ENCODE measurements at regions not wholly inside any gene's neighbourhood (a gene's known extent, or its start where the extent isn't known, plus 50 kb on each side); places are given as distances from the start of the nearest gene placed in this dataset.
A peak's percentile ranks its signal among the peaks of the same experiment; 100 is the strongest.
"Not testable (repeated sequence)": the region's sequence is repeated elsewhere in the genome, so short reads cannot be mapped to it uniquely, and the experiment has no call there.

DNA sequence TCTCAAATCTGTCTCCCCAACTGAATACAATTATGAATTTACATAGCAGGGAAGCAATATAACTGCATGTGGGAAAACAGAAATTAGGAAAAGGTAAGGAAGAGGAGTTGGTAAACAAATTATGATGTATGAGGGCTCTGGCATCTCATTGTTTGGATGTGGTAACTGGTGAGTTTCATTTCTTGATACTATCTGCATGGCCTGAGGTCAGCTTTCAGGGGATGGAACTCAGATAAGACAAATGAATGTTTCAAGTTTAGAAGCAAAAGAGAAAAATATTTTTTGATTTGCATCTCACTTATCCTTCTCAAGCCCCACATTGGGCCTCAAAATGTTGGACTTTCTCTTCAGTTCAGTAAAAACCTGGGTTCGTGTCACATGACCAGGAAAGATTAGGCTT is 302.2 kb upstream of the GJE1 start:
- BruUV-seq (replicated peaks): no TSS peak
- Histone ChIP-seq H3K36me3 (ENCODE audit: control insufficient read depth, insufficient read depth, low read length) (no peaks in the 10 kb centered on the region), H3K4me3 (ENCODE audit: low read depth, low read length) (no peak overlapping the region), H3K4me1 (no peaks in the 10 kb centered on the region), H3K9me3 (no peaks in the 10 kb centered on the region), H3K27me3 (replicated peaks; ENCODE audit: control insufficient read depth, insufficient read depth, low read length) (no peaks in the 10 kb centered on the region)
- Mint-ChIP-seq H3K9me3 (ENCODE audit: unreplicated experiment) (no peaks in the 10 kb centered on the region), H3K36me3 (ENCODE audit: insufficient read depth, unreplicated experiment) (no peaks in the 10 kb centered on the region), H3K27ac (ENCODE audit: unreplicated experiment) (no peak overlapping the region), H3K4me1 (ENCODE audit: low read depth, unreplicated experiment) (peaks cover 5% of the 10 kb centered on the region), H3K27me3 (ENCODE audit: insufficient read depth, unreplicated experiment) (no peaks in the 10 kb centered on the region), H3K4me3 (ENCODE audit: unreplicated experiment) (no peak overlapping the region)
- POLR2A ChIA-PET: no interaction called here
- DNase-seq: no peak
- intact Hi-C loops (cut with micrococcal nuclease; ENCODE audit: unreplicated experiment): no loop called here
- TF ChIP-seq, protein P1, sequence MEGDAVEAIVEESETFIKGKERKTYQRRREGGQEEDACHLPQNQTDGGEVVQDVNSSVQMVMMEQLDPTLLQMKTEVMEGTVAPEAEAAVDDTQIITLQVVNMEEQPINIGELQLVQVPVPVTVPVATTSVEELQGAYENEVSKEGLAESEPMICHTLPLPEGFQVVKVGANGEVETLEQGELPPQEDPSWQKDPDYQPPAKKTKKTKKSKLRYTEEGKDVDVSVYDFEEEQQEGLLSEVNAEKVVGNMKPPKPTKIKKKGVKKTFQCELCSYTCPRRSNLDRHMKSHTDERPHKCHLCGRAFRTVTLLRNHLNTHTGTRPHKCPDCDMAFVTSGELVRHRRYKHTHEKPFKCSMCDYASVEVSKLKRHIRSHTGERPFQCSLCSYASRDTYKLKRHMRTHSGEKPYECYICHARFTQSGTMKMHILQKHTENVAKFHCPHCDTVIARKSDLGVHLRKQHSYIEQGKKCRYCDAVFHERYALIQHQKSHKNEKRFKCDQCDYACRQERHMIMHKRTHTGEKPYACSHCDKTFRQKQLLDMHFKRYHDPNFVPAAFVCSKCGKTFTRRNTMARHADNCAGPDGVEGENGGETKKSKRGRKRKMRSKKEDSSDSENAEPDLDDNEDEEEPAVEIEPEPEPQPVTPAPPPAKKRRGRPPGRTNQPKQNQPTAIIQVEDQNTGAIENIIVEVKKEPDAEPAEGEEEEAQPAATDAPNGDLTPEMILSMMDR (IDR thresholded peaks at IDR 0.05; ENCODE audit: insufficient read depth in 1 of 2, low read depth in 1 of 2, low read length in 1 of 2, severe bottlenecking in 1 of 2, unreplicated experiment in 1 of 2): no peak
- CTCF ChIA-PET: no interaction called here

GRCh38 chr6:141829566-141830360 is 303.0 kb upstream of the GJE1 start:
- Mint-ChIP-seq H3K4me3 (ENCODE audit: unreplicated experiment) (no peak overlapping the region), H3K27ac (ENCODE audit: unreplicated experiment) (no peak overlapping the region), H3K27me3 (ENCODE audit: insufficient read depth, unreplicated experiment) (no peaks in the 10 kb centered on the region), H3K36me3 (ENCODE audit: insufficient read depth, unreplicated experiment) (no peaks in the 10 kb centered on the region), H3K4me1 (ENCODE audit: low read depth, unreplicated experiment) (no peaks in the 10 kb centered on the region), H3K9me3 (ENCODE audit: unreplicated experiment) (no peaks in the 10 kb centered on the region)
- H3K27me3 ChIP-seq (replicated peaks; ENCODE audit: control insufficient read depth, insufficient read depth, low read length): no peaks in the 10 kb centered on the region
- TF ChIP-seq, protein P1 (IDR thresholded peaks at IDR 0.05; ENCODE audit: insufficient read depth in 1 of 2, low read depth in 1 of 2, low read length in 1 of 2, severe bottlenecking in 1 of 2, unreplicated experiment in 1 of 2): no peak
- no peaks in the 10 kb centered on the region for H3K36me3 ChIP-seq (ENCODE audit: control insufficient read depth, insufficient read depth, low read length)
- no peak overlapping the region for H3K4me3 ChIP-seq (ENCODE audit: low read depth, low read length)
- intact Hi-C loops (cut with micrococcal nuclease; ENCODE audit: unreplicated experiment): no loop called here
- ChIA-PET CTCF (no interaction called here), POLR2A (no interaction called here)
- H3K9me3 ChIP-seq: no peaks in the 10 kb centered on the region
- no peaks in the 10 kb centered on the region for H3K4me1 ChIP-seq
- no TSS peak for BruUV-seq (replicated peaks)
- DNase-seq: no peak

DNA sequence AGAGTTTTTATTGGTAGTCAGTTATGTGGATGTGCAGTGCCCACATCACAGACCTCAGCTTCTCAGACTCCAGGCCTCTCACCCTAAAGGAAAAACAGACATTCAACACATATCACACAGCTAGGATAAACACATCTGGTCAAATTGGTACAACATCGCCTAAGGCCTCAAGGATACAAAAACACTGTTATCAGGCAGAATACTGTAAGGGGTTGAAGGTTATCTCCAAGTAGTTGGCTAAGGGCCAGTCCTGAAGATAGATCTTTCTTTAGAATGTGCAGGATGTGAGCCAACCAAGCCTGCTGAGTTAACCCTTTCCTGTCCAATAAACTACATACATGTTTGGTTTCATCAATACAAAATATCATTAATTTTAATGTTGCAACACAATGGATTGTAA is 308.4 kb upstream of the GJE1 start:
- H3K36me3 Mint-ChIP-seq (ENCODE audit: insufficient read depth, unreplicated experiment): no peaks in the 10 kb centered on the region
- no peak overlapping the region for H3K27ac Mint-ChIP-seq (ENCODE audit: unreplicated experiment)
- 0 out of 2 replicates have a peak, but pooled peaks cover 9% of the 10 kb centered on the region for H3K4me1 ChIP-seq
- no peak overlapping the region for H3K4me3 Mint-ChIP-seq (ENCODE audit: unreplicated experiment)
- no peaks in the 10 kb centered on the region for H3K4me1 Mint-ChIP-seq (ENCODE audit: low read depth, unreplicated experiment)
- H3K27me3 Mint-ChIP-seq (ENCODE audit: insufficient read depth, unreplicated experiment): no peaks in the 10 kb centered on the region
- peak in 1 of 2 experiments; percentile 7 for DNase-seq
- peaks cover 9% of the 10 kb centered on the region for H3K9me3 Mint-ChIP-seq (ENCODE audit: unreplicated experiment)
- TF ChIP-seq, protein P1 (IDR thresholded peaks at IDR 0.05; ENCODE audit: insufficient read depth in 1 of 2, low read depth in 1 of 2, low read length in 1 of 2, severe bottlenecking in 1 of 2, unreplicated experiment in 1 of 2): no peak
- H3K36me3 ChIP-seq (ENCODE audit: control insufficient read depth, insufficient read depth, low read length): no peaks in the 10 kb centered on the region
- no peaks in the 10 kb centered on the region for H3K27me3 ChIP-seq (replicated peaks; ENCODE audit: control insufficient read depth, insufficient read depth, low read length)
- H3K9me3 ChIP-seq: peaks cover 6% of the 10 kb centered on the region; the same call in 1 of the 2 replicates
- ChIA-PET POLR2A (no interaction called here), CTCF (no interaction called here)
- no TSS peak for BruUV-seq (replicated peaks)
- intact Hi-C loops (cut with micrococcal nuclease; ENCODE audit: unreplicated experiment): no loop called here
- H3K4me3 ChIP-seq (ENCODE audit: low read depth, low read length): no peak overlapping the region

GRCh38 chr6:141815039-141815438 is 317.7 kb upstream of the GJE1 start:
- H3K27me3 Mint-ChIP-seq (ENCODE audit: insufficient read depth, unreplicated experiment); CTCF ChIA-PET; H3K9me3 Mint-ChIP-seq (ENCODE audit: unreplicated experiment); intact Hi-C loops (cut with micrococcal nuclease; ENCODE audit: unreplicated experiment); H3K4me1 Mint-ChIP-seq (ENCODE audit: low read depth, unreplicated experiment); H3K9me3 ChIP-seq; H3K36me3 ChIP-seq (ENCODE audit: control insufficient read depth, insufficient read depth, low read length); H3K4me1 ChIP-seq; H3K36me3 Mint-ChIP-seq (ENCODE audit: insufficient read depth, unreplicated experiment); H3K27me3 ChIP-seq (replicated peaks; ENCODE audit: control insufficient read depth, insufficient read depth, low read length); H3K27ac Mint-ChIP-seq (ENCODE audit: unreplicated experiment); BruUV-seq (replicated peaks); DNase-seq; POLR2A ChIA-PET: not testable (repeated sequence)
- peak overlapping the region; percentile 14 for H3K4me3 ChIP-seq (ENCODE audit: low read depth, low read length)
- peak overlapping the region; percentile 61 for H3K4me3 Mint-ChIP-seq (ENCODE audit: unreplicated experiment)
